Esophagus squamous epithelium (tissue), 4 donors: ENCODE measurements at regions not wholly inside any gene's neighbourhood (a gene's known extent, or its start where the extent isn't known, plus 50 kb on each side); places are given as distances from the start of the nearest gene placed in this dataset.

Experiments
- POLR2A ChIP-seq, 4 donors: fragments of 450-650 bp; IDR thresholded peaks; one replicate each; pipeline ENCODE4 v1.6.1; 2017; ENCODE audit warnings: antibody characterized with exemption in 4 of 4, mild to moderate bottlenecking in 4 of 4, moderate library complexity in 3 of 4
- TF ChIP-seq, protein P1 (sequence below), 6 experiments: fragments of 450-650 bp in 4 of 6; fragments of 200-600 bp in 2 of 6; sonication (generic) in 2 of 6; IDR thresholded peaks; one replicate each; pipeline ENCODE4 v1.5.1; 2016 to 2019; ENCODE audit warnings: antibody characterized with exemption in 6 of 6, mild to moderate bottlenecking in 4 of 6, moderate library complexity in 4 of 6

DNA sequence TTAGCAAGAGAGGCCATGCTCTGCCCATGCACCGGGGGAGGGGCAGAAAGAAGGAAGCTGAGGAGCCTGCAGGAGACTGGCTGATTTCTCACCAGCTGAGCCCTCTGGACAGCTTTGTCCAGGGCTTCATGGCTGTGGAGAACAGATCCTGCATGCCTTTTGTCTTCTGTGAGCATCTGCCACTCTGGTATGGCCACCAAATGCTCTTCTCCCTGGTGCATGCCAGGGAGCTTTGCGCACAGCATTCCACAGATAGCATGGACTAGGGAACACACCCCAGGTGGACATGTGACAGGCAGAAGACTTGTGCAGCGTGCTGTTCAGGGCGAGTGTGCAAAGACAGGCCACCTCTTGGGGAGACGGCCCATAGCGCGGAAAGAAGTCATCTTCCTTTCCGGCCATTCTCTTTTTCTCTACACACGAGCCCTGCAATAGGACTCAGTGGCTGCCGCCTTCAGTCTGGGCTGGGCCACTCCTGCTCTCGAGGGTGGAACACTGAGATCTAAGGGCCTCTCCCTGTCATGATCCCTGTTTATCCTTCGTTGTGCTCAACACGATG, 56.7 kb downstream of the GADD45G start:
- TF ChIP-seq, protein P1, sequence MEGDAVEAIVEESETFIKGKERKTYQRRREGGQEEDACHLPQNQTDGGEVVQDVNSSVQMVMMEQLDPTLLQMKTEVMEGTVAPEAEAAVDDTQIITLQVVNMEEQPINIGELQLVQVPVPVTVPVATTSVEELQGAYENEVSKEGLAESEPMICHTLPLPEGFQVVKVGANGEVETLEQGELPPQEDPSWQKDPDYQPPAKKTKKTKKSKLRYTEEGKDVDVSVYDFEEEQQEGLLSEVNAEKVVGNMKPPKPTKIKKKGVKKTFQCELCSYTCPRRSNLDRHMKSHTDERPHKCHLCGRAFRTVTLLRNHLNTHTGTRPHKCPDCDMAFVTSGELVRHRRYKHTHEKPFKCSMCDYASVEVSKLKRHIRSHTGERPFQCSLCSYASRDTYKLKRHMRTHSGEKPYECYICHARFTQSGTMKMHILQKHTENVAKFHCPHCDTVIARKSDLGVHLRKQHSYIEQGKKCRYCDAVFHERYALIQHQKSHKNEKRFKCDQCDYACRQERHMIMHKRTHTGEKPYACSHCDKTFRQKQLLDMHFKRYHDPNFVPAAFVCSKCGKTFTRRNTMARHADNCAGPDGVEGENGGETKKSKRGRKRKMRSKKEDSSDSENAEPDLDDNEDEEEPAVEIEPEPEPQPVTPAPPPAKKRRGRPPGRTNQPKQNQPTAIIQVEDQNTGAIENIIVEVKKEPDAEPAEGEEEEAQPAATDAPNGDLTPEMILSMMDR (IDR thresholded peaks at IDR 0.05): no peak
- no peak for TF ChIP-seq POLR2A (IDR thresholded peaks at IDR 0.05)
